HCT116 (cell line): ENCODE measurements at regions not wholly inside any gene's neighbourhood (a gene's known extent, or its start where the extent isn't known, plus 50 kb on each side); places are given as distances from the start of the nearest gene placed in this dataset.

ENCODE experiments used
- ATAC-seq: fragments of 200-7000 bp; cut with Tn5 transposase; 2 replicates; pipeline ENCODE4 v1.9.1; 2020; ENCODE audit warnings: mild to moderate bottlenecking, moderate library complexity
- BruUV-seq: library from RNA; stranded (reverse); fragments of 400-500 nt; replicated peaks from 2 replicates; lab custom pipeline; 2021; lab: Mats Ljungman, UMichigan
- CTCF ChIA-PET: fragments of 300-600 bp; sonication (Branson Sonifier 250); formaldehyde crosslinking; loops from one replicate; lab custom pipeline; 2021; ENCODE audit warnings: antibody characterized with exemption; lab: Charles Lee
- POLR2A ChIA-PET: fragments of 300-600, 350-600 bp; sonication (Branson Sonifier 250); formaldehyde crosslinking; loops from one replicate; lab custom pipeline; 2021; ENCODE audit warnings: antibody characterized with exemption; lab: Charles Lee
- RAD21 ChIA-PET, 2 experiments: fragments of 300-600 bp; sonication (Branson Sonifier 250); formaldehyde crosslinking; loops; one replicate each; lab custom pipeline; 2023; ENCODE audit warnings: low total read pairs in 2 of 2; ENCODE audit not compliant: uncharacterized antibody in 2 of 2, unreplicated experiment in 2 of 2, low non-redundant PET in 1 of 2; lab: Charles Lee
- DNase-seq: peaks from one replicate; pipeline ENCODE4 v3.0.0-alpha.2; 2010; ENCODE audit warnings: low read depth, low spot score
- H2AFZ ChIP-seq: fragments of 200-600 bp; shearing (Covaris generic), sonication (generic); 2 replicates; pipeline ENCODE4 v1.6.1; 2017; ENCODE audit warnings: low read depth, mixed run types, mixed read lengths, antibody characterized with exemption, low read length; ENCODE audit not compliant: poor library complexity, severe bottlenecking
- H3K27ac ChIP-seq: 2 replicates; pipeline ENCODE4 v1.5.1; 2012; ENCODE audit warnings: low read depth, low read length
- H3K27me3 ChIP-seq: fragments of 200-600 bp; sonication (generic); 2 replicates; pipeline ENCODE4 v1.6.1; 2016; ENCODE audit warnings: mixed run types, low read length, mixed read lengths; ENCODE audit not compliant: insufficient read depth
- H3K36me3 ChIP-seq, 2 experiments: fragments of 200-500 bp in 1 of 2; fragments of 200-600 bp in 1 of 2; sonication (Bioruptor generic) in 1 of 2; sonication (generic) in 1 of 2; 2 replicates each; pipeline versions ENCODE4 v1.5.1 to v1.6.1; 2014 to 2016; ENCODE audit warnings: low read length in 2 of 2, inconsistent platforms in 1 of 2, mixed read lengths in 1 of 2, mixed run types in 1 of 2; ENCODE audit not compliant: insufficient read depth in 2 of 2, control insufficient read depth in 1 of 2
- H3K4me1 ChIP-seq, 2 experiments: fragments of 200-600 bp in 1 of 2; sonication (generic) in 1 of 2; 2 replicates each; pipeline versions ENCODE4 v1.5.1 to v1.6.1; 2012 to 2017; ENCODE audit warnings: low read length in 2 of 2, inconsistent platforms in 1 of 2, mild to moderate bottlenecking in 1 of 2, mixed read lengths in 1 of 2, mixed run types in 1 of 2, moderate library complexity in 1 of 2; ENCODE audit not compliant: insufficient read depth in 2 of 2, control insufficient read depth in 1 of 2
- H3K4me2 ChIP-seq: fragments of 200-600 bp; sonication (generic); 2 replicates; pipeline ENCODE4 v1.6.1; 2017; ENCODE audit warnings: mixed run types, low read length, mixed read lengths
- H3K4me3 ChIP-seq, 2 experiments: fragments of 200-600 bp in 1 of 2; sonication (generic) in 1 of 2; replicated peaks in 1 of 2; 2 replicates each; pipeline ENCODE4 v1.5.1; 2011 to 2016; ENCODE audit warnings: low read length in 2 of 2, control low read depth in 1 of 2, low read depth in 1 of 2, mild to moderate bottlenecking in 1 of 2, mixed read lengths in 1 of 2, mixed run types in 1 of 2
- H3K79me2 ChIP-seq: fragments of 200-600 bp; sonication (generic); 2 replicates; pipeline ENCODE4 v1.6.1; 2017; ENCODE audit warnings: mild to moderate bottlenecking, mixed run types, low read length, moderate library complexity, mixed read lengths; ENCODE audit not compliant: insufficient read depth
- H3K9ac ChIP-seq: fragments of 200-600 bp; sonication (generic); 2 replicates; pipeline ENCODE4 v1.6.1; 2016; ENCODE audit warnings: low read length, mixed read lengths
- H3K9me2 ChIP-seq: fragments of 200-600 bp; sonication (generic), shearing (Covaris generic); 2 replicates; pipeline ENCODE4 v1.6.1; 2017; ENCODE audit warnings: mixed run types, mild to moderate bottlenecking, moderate library complexity; ENCODE audit not compliant: insufficient read depth
- H3K9me3 ChIP-seq, 2 experiments: fragments of 200-500 bp in 1 of 2; fragments of 200-600 bp in 1 of 2; sonication (Bioruptor generic) in 1 of 2; sonication (generic) in 1 of 2; 2 replicates each; pipeline ENCODE4 v1.6.1; 2014 to 2017; ENCODE audit warnings: low read length in 2 of 2, mixed read lengths in 2 of 2, inconsistent platforms in 1 of 2, low read depth in 1 of 2, mild to moderate bottlenecking in 1 of 2, mixed run types in 1 of 2, moderate library complexity in 1 of 2; ENCODE audit not compliant: control insufficient read depth in 1 of 2, insufficient read depth in 1 of 2
- H4K20me1 ChIP-seq: fragments of 200-600 bp; sonication (generic), shearing (Covaris generic); 2 replicates; pipeline ENCODE4 v1.6.1; 2017; ENCODE audit warnings: mixed run types, mild to moderate bottlenecking, moderate library complexity; ENCODE audit not compliant: insufficient read depth
- CEBPB ChIP-seq: IDR thresholded peaks from 2 replicates; pipeline ENCODE4 v1.6.1; 2012; ENCODE audit warnings: low read depth
- EZH2phosphoT487 ChIP-seq: fragments of 200-600 bp; IDR thresholded peaks from 2 replicates; pipeline ENCODE4 v1.6.1; 2018; ENCODE audit warnings: antibody characterized with exemption, borderline replicate concordance
- JUND ChIP-seq: IDR thresholded peaks from 2 replicates; pipeline ENCODE4 v1.6.1; 2012
- POLR2A ChIP-seq: IDR thresholded peaks from 2 replicates; pipeline ENCODE4 v1.7.0; 2011; ENCODE audit warnings: borderline replicate concordance; ENCODE audit not compliant: insufficient read depth, insufficient read length; ENCODE audit errors: extremely low read depth
- RAD21 ChIP-seq: IDR thresholded peaks from 2 replicates; pipeline ENCODE4 v1.6.1; 2012; ENCODE audit warnings: low read depth, mild to moderate bottlenecking
- SIN3A ChIP-seq: IDR thresholded peaks from 2 replicates; pipeline ENCODE4 v1.6.1; 2012; ENCODE audit warnings: low read depth
- TCF7L2 ChIP-seq: IDR thresholded peaks from 2 replicates; pipeline ENCODE4 v1.7.0; 2011; ENCODE audit warnings: borderline replicate concordance, inconsistent platforms; ENCODE audit not compliant: insufficient read depth, insufficient read length; ENCODE audit errors: extremely low read depth
- ZNF274 ChIP-seq: fragments of 200-500 bp; sonication (Bioruptor generic); IDR thresholded peaks from 2 replicates; pipeline ENCODE4 v1.6.1; 2014; ENCODE audit warnings: mild to moderate bottlenecking, low read depth, low read length, inconsistent platforms
- intact Hi-C: fragments of 100-400 bp; cut with micrococcal nuclease; formaldehyde crosslinking; loops from 2 replicates; pipeline ENCODE4 v1.10.0; 2022
- TF ChIP-seq, protein P1 (sequence below): IDR thresholded peaks from 2 replicates; pipeline ENCODE4 v1.6.1; 2012
- TF ChIP-seq, protein P2 (sequence below), 3 experiments: fragments of 200-600 bp in 1 of 3; sonication (generic) in 1 of 3; IDR thresholded peaks in 2 of 3; conservative IDR thresholded peaks in 1 of 3; 2 replicates each; pipeline ENCODE4 v1.5.1; 2012 to 2017; ENCODE audit warnings: low read depth in 2 of 3, low read length in 2 of 3, antibody characterized with exemption in 1 of 3, borderline replicate concordance in 1 of 3, control low read depth in 1 of 3, mild to moderate bottlenecking in 1 of 3, mixed read lengths in 1 of 3, mixed run types in 1 of 3, moderate library complexity in 1 of 3; ENCODE audit not compliant: insufficient read depth in 1 of 3

DNA sequence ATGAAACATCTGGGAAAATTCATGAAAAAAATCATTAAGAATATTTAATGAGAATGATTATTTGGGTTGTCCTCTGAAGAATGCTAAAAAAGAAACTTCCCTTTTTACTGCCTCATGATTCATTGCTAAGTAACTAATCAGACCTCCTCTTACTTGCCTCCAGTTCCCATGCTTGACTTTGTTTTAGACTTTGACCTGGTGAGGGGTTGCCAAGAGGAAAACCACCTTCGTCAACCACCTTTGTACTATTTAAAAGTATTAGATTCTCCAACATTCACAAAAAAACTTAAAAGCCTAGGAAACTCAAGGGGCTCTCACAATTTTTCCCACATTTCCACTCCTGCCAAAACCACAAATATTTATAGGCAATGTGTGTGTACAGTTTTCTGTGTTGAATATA lies 115.2 kb upstream of the ST8SIA4 start:
- no peak overlapping the region for H2AFZ ChIP-seq
- POLR2A ChIA-PET, result no interaction called here
- intact Hi-C loops, result no loop called here
- no peaks in the 10 kb centered on the region for H4K20me1 ChIP-seq
- no peaks in the 10 kb centered on the region for H3K4me1 ChIP-seq
- no peak overlapping the region for H3K4me3 ChIP-seq
- no peak overlapping the region for H3K4me2 ChIP-seq
- no peaks in the 10 kb centered on the region for H3K79me2 ChIP-seq
- RAD21 ChIA-PET, result no interaction called here
- ATAC-seq (no peak), DNase-seq (no peak)
- H3K9me3 ChIP-seq, result no peaks in the 10 kb centered on the region
- H3K27me3 ChIP-seq, result no peaks in the 10 kb centered on the region
- no peak overlapping the region for H3K27ac ChIP-seq
- no TSS peak for BruUV-seq
- CTCF ChIA-PET, result no interaction called here
- no peak overlapping the region for H3K9ac ChIP-seq
- H3K36me3 ChIP-seq, result no peaks in the 10 kb centered on the region
- TF ChIP-seq, protein P1, sequence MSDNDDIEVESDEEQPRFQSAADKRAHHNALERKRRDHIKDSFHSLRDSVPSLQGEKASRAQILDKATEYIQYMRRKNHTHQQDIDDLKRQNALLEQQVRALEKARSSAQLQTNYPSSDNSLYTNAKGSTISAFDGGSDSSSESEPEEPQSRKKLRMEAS, result no peak
- TF ChIP-seq ZNF274, result no peak
- no peak for TF ChIP-seq SIN3A
- no peak for TF ChIP-seq RAD21
- TF ChIP-seq POLR2A, result no peak
- no peak for TF ChIP-seq JUND
- no peak for TF ChIP-seq EZH2phosphoT487
- TF ChIP-seq CEBPB, result no peak
- H3K9me2 ChIP-seq, result no peaks in the 10 kb centered on the region

DNA sequence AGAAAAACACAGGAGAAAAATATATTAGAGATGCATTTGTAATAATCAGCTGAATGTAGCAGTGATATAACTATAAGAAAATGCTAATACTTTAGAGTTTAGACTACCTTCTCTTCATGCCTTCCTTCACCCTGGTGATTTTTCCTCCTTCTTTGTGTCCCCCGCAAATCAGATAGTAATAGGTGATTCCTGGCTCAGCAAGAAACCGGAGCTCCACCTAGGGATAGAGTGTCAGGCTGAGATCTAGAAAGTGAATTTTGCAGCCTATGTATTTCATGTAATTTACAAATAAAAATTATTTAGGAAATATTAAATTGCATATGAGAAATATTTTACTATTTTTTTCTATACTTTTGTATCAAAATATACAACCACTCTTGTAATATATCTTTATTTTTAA lies 109.8 kb upstream of the ST8SIA4 start:
- no peaks in the 10 kb centered on the region for H3K9me3 ChIP-seq
- TF ChIP-seq, protein P2, sequence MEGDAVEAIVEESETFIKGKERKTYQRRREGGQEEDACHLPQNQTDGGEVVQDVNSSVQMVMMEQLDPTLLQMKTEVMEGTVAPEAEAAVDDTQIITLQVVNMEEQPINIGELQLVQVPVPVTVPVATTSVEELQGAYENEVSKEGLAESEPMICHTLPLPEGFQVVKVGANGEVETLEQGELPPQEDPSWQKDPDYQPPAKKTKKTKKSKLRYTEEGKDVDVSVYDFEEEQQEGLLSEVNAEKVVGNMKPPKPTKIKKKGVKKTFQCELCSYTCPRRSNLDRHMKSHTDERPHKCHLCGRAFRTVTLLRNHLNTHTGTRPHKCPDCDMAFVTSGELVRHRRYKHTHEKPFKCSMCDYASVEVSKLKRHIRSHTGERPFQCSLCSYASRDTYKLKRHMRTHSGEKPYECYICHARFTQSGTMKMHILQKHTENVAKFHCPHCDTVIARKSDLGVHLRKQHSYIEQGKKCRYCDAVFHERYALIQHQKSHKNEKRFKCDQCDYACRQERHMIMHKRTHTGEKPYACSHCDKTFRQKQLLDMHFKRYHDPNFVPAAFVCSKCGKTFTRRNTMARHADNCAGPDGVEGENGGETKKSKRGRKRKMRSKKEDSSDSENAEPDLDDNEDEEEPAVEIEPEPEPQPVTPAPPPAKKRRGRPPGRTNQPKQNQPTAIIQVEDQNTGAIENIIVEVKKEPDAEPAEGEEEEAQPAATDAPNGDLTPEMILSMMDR (IDR thresholded peaks at IDR 0.05 in 2 of 3, conservative IDR thresholded peaks at IDR 0.05 in 1 of 3; ENCODE audit: borderline replicate concordance in 1 of 3, insufficient read depth in 1 of 3, low read depth in 2 of 3, low read length in 2 of 3), result 0 out of 6 replicates have a peak, but pooled peaks of 1 of the 3 experiments have one; percentile 9
- TF ChIP-seq TCF7L2, result no peak
- peak; percentile 52 for TF ChIP-seq RAD21
- TF ChIP-seq, all 23 proteins: peak for 2
- Histone ChIP-seq H3K4me2 (no peak overlapping the region), H2AFZ (no peak overlapping the region), H3K9me2 (no peaks in the 10 kb centered on the region), H3K27me3 (no peaks in the 10 kb centered on the region), H3K27ac (no peak overlapping the region), H3K79me2 (no peaks in the 10 kb centered on the region), H3K4me1 (no peaks in the 10 kb centered on the region), H3K9ac (no peak overlapping the region), H3K4me3 (no peak overlapping the region), H4K20me1 (no peaks in the 10 kb centered on the region), H3K36me3 (no peaks in the 10 kb centered on the region)
- no TSS peak for BruUV-seq
- no peak for DNase-seq
- ChIA-PET RAD21 (no interaction called here), POLR2A (no interaction called here), CTCF (no interaction called here)
- ATAC-seq, result no peak
- intact Hi-C loops, result no loop called here
